ENCODE measurements at regions not wholly inside any gene's neighbourhood (a gene's known extent, or its start where the extent isn't known, plus 50 kb on each side); places are given as distances from the start of the nearest gene placed in this dataset.

GRCh38 chr16:72536723-72537435 lies 364.9 kb upstream of the PMFBP1 start:
- no peak for TF ChIP-seq CTCF (IDR thresholded peaks at IDR 0.05)
- no peak for TF ChIP-seq POLR2A (IDR thresholded peaks at IDR 0.05)
